Myocyte (in vitro differentiated cells): ENCODE measurements at regions not wholly inside any gene's neighbourhood (a gene's known extent, or its start where the extent isn't known, plus 50 kb on each side); places are given as distances from the start of the nearest gene placed in this dataset.

Experiments used
- DNase-seq: peaks from one replicate; pipeline ENCODE4 v3.0.0-alpha.2; 2012; ENCODE audit warnings: low read depth

DNA sequence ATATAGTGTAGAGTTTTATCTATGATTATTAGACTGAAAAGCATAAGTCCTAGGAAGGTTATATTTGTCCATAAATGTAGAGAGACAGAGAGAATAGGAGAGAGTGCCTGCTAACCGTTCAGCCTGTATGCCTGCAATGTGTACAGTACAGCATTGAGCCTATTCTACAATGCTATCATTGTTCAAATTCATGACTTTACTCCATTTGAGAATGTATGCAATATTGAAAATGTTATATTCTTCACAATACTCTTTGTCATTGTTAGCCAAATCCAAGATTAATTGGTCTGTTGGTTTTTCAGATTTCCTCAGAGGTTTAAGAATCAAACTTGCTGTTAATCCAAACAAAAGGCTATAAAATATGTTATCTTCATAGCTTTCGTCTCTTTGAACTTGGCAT, 585.2 kb upstream of the B3GALT2 start:
- no peak for DNase-seq

DNA sequence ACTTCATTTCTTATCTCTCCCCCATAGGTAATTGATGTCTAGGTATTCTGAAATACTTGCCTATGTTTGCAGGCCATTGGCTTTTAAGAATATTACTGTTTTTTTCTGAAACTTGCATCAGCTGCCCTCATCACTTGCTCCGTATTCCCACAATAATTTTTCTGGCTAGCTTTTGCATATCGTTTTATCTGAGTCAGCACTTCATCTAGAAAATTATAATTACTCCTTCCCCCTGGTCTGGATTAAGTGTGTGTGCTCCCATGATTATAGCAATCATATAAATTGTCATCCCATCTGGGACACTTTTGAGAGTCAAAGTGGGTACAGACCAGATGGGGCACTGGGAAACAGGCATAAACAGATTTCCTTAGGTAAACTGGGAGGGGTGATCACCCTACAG, 583.2 kb upstream of the B3GALT2 start:
- no peak for DNase-seq

DNA sequence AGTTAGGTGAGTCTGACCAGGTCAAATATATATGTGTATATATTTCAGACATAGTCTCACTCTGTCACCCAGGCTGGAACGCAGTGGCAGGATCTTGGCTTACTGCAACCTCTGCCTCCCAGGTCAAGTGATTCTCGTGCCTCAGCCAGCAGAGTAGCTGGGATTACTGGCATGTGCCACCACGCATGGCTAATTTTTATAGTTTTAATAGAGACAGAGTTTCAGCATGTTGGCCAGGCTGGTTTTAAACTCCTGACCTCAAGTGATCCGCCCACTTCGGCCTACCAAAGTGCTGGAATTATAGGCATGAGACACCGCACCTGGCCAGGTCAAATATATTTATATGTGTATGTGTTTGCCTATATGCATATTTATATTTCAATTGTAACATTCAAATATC, 581.5 kb upstream of the B3GALT2 start:
- no peak for DNase-seq

DNA sequence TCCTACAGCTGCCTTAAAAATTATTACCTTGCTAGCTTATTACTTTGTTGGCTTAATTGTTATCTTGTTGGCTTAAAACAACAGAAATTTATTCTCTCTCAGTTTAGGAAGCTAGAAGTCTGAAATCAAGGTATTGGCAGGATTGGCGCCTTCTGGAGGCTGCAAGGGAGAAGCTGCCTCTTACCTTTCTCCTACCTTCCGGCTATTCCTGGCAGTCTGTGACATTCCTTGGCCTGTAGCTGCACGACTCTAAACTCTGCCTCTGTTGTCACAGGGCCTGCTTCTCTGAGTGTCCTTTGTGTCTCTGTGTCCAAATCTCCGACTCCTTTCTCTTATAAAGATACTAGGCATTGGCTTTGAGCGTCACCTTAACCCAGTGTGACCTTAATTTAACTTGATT, 579.9 kb upstream of the B3GALT2 start:
- no peak for DNase-seq

DNA sequence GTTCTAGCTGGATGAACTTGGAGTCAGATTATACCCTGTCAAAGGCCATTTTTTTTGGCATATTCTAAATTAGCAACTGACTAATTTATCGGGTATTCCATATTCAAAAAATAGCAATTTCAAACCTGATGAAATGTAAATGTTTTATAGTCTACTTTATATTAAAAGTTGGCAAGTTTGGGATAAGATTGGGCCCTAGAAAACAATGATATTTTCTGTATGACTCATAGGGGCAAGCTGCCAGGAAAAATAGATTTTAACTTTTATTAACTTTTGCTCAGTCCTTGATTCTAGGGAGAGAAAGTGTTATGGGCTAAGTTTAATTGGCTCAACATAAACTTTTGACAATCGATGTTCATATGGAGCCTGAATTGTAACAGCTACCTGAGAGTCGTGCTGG, 576.9 kb upstream of the B3GALT2 start:
- DNase-seq, result peak; percentile 32

DNA sequence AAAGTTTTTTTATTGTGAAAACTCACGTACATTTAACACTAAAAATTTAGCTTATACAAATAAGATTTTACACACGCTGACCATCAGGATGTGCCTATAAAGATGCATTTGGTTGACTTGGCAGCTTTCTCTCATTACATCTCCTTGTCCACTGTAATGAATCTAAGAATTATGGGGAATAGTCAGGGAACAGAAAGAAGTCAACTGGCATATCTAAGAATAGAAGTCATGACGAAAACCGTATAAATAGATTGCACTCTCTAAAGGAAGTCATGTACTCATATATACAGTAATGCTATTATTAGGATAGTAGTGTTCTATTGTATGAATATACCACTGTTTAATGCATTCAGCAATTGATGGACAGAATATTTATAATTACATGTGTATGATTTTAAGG, 575.8 kb upstream of the B3GALT2 start:
- DNase-seq, result peak; percentile 24

DNA sequence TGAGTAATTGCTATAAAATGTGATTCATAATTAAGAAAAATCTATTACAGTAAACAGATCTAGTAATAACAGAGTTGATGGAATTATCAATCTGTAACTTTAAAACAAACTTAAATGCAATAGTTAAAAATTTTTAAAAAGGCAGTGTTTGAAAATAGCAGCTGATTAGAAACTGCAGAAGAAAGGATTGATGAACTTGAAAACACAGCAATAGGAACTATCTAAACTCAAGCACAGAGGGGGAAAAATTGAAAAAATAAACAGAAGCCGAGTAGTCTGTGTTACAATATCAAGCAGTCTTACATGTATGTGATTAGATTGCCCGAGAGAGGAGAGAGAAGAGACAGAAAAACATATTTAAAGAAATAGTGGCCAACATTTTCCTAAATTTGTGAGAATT, 569.0 kb upstream of the B3GALT2 start:
- no peak for DNase-seq

DNA sequence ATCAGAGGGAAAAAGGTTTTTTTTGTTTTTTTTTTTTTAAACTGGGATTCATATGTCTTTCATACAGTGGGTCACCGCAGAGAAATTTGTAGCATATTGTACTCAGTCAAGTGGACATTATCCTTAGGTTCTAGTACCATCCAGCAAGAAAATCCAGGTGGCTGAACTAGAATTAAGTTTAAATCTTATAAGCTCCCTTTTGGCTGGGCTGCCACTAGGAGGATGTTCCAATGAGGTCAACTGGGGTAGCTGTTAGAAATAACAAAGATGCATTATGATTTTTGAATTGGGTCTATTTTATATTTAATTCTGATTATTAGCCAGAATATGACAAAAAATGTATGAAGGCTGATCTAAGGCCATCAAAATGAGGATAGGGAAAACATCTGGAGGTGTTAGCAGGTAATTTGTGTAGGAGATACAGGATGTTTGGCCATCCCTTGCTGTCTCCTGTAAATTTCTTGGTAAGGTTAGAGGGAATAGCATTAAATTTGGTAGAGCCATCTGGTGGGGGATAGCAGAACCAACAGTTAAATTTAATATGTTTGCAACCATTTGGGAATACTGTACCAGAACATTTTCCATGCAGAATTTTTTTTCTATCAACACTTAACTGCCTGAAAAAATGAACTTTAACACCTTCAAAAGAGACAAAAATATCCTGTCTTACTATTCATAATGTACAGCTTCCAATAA, 568.5 kb upstream of the B3GALT2 start:
- no peak for DNase-seq

DNA sequence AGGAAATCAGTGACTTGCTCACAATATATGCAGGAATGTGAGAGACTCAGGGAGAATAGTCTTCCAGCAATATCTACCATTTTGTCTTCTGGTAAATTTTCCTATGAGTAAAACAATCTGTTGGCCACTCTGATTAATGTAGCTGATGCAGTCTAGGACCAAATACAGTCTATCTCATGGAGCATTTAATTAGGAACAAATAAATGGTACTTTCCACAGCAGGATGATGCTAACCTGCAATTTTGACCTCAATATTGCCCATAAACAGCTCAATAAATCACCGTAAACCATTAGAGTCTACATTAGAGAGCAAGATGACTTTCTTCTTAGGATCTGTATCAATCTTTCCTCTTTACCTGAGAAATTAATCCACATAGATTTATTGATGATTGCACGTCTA, 567.7 kb upstream of the B3GALT2 start:
- DNase-seq, result no peak

DNA sequence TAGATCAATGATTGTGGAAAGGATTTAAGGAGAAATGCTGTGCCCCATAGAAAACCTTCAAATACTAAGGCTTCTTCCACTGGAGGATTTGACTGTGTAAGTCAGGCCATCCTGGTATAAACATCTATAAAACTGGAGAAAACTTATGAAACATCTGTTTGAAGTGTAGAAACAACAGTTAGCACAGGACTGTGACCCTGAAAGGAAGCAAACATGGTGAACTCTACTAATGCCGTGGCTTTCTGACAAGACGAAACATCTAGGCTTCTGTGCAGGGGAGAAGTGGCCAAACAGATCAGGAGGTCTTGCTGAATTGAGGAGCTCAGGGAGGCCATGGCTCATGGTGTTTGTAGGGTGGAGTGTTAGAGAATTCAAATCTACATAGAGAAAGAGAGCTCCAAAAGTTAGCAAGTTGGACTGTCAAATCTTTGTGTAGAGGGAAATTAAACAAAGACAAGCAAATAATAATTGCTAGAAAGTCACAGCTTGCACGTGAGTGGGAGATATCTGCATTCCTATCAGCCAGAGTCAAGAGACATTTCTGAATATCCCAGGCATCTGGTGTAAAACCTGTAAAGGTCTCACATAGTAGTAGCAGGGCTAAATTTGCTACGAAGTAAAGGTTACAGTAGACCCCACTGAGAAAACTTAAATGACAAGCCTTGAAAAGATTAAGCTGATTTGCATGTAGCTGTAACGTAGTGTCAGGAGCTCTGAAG, 566.8 kb upstream of the B3GALT2 start:
- DNase-seq, result no peak

DNA sequence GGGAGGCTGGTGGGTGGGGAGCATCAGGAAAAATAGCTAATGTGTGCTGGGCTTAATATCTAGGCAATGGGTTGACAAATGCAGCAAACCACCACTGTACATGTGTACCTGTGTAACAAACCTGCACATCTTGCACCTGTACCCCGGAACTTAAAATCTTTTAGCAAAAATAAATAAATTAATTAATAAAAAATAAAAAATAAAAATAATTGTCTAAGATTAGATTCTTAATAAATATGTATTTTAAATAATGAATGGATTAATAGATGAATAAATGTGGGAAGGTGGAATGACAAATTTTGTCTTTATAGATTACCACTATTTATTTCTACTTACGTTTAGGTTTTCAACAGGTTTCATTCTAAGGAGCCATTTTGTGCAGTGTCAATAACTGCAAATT, 563.5 kb upstream of the B3GALT2 start:
- no peak for DNase-seq

DNA sequence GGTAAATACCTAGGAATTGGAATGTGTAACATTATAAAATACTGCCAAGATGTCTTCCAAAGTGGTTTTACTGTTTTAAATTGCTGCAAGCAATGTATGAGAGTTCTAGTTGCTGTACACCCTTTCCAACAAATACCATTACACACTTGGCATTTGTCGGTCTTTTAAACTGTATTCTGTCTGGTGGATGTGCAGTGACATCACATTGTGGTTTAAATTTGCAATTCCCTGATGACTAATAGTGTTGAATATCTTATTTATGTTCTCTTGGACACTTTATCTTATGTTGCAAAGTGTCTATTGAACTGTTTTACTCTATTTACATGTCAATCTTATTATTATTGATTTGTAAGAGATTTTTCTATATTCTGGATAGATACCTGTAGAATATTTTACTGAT, 561.2 kb upstream of the B3GALT2 start:
- DNase-seq, result no peak

DNA sequence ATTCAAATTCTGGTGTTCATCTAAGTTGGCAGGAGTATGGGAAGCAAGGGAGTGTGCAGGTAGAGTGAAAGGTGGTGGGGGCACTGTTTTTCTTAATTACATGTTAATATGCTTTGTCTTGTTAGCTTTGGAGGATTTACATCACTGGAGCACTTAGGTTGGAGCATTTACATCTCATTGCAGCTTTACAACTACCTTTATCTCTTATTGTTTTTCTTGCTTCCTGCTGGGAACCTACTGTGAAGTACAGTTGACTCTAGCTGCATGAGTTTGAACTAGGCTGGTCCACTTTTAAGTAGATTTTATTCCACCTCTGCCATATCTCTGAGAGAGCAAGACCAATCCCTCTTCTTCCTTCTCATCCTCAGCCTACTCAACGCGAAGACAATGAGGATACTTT, 554.8 kb upstream of the B3GALT2 start:
- no peak for DNase-seq

DNA sequence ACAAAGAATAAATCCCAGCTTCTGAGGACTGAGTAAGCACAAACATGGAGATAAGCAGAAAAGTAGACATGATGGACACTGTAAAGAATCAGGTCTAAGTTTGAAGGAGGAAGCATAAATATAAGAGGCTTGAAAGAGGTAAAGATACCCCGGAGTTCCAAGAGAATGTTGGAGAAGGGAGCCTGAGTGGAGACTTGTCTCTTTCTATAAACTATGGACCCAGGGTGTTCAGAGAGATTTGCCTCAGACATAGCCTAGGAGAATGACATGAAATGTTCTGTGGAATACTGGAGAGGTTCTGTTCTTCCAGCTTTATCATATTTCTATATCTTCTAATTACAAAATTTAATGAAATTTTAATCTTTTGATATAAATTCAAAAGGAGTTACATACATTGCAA, 554.3 kb upstream of the B3GALT2 start:
- DNase-seq, result no peak

DNA sequence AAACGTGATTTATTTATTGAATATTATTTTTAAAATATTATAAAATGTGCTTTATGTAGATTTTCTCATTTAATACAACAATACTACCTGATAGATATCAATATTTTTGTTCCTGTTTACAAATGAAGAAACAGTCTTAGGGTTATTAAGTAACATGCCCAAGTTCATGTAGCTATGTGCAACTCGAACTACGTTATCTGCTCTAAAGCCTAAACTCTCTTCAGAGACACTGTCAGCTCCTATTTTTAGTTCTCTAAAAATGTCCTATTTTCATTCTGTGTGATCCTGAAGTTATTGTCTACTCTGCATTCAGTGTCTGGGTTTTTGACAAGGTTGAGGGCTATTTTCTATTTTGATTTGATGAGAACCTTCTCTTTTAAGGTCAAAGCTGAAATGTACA, 550.1 kb upstream of the B3GALT2 start:
- DNase-seq, result no peak

DNA sequence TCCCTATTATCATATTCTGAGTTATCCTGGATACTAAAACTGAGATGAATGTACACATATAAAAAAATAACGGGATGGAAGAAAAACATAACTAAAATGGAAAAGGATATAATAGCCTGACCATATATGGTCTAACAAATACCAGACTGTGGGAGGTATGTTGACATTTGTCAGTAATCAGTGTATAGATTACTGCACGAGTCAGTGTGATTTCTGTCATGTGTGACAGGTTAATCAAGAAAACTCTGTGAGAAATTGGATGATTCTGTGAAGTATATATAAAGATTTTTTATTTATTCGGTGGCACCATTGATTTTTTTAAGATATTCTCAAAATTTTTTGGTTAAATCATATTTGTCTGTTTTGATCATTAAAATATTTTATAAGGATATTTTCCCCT, 547.3 kb upstream of the B3GALT2 start:
- no peak for DNase-seq

DNA sequence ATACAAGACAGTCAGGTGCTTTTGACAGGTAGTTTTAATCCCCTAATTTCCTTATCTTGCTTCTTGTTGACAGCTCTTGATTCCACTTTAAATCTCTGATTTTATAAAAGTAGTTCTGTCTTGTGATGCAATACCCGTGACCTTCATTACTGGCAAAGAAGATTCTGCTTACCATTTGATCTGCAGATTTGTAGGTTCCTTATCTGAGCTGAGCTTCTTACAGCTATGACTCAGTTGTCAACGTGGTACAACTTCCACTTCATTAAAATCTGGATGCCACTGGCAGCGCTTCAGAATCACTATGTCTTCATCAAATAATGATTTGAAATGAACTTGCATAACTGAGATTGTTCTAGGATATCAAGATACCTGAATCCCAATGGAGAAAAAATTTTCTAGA, 543.6 kb upstream of the B3GALT2 start:
- no peak for DNase-seq

DNA sequence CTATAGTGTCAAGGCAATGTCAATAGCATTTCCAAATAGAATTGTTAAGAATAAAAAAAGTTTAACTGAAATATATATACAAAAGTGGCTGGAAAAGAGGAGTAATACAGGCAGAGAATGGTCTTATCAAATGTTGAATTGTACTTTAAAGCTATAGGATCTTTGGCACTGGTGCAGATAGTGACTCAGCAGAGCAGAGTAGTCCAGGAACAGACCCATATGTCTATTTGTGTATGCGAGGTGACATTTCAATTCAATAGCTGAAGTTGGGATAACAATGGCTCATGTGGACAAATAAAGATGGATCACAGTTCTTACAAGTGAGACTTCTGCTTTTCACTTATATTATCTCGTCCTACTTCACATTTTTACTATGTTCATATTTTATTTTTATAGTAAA, 543.0 kb upstream of the B3GALT2 start:
- DNase-seq, result no peak

DNA sequence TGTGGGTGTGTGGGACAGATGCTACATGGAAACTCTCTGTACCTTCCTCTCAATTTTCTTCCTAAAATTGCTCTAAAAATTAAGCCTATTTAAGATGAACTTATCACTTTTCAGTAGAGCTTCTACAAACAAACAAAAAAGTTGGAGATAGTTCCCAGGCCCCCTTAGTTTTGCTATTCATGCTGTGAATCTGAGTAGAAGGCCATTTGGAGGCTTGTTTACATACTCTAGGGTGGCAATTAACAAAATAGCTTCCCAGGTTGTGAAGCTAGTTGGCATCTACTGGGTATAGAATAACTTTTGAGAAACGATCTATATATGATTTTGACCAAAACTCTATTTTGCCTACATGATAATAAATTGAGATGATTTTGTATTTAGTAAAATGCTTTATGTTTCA, 541.4 kb upstream of the B3GALT2 start:
- DNase-seq, result no peak

DNA sequence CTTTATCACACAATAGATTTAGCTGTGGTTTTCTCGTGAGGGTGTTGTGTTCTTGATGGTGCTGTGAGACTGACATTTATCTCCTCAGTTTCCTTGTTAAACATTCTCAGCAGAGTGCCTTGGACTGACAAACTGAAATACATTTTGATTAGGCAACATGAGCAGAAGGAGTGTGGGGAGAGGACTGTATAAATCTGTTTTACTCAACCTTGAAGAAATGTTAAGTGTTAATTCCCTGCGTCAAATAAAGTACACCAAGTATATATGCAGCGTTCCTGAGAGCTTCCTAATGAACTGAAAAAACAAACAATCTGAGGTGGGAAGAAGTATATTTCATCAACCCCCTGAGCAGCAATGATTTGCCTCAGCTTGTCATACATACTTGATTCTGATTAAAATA, 540.3 kb upstream of the B3GALT2 start:
- DNase-seq, result no peak

DNA sequence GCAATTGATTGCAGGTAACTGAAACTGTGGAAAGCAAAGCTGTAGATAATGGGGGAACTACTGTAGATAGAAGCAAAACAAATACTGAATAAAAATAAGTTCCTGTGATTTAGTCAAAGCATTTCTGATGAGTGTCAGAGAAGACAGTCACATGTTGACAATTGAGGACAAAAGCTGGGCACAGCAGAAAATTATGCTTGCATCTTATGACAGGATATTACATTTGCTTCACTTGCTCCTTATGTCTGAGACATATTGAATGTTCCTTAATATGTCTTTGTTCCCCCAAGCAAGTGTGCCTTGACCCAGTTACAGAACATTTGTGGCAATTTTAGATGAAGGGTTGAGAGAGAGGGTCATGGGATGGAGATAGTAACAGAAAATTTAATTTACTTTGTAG, 526.0 kb upstream of the B3GALT2 start:
- no peak for DNase-seq

DNA sequence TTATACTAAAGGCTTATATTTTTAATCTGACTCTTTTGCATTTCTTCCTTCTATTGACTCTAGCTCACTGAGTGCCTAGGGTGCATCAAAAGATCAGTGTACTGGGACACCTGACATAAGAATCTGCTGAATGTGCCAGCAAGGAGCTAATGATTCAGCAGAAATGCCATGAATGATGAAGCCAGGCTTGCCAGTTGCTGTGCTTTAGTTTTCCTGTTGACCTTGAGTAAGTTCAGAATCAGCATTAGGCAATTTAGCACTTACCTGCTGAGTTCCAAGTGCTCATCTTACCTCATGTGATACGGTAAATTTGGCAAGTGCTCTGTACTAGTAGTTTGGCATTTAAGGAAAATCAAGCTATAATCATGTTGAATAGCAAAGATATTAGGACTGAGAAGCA, 523.2 kb upstream of the B3GALT2 start:
- DNase-seq, result no peak

DNA sequence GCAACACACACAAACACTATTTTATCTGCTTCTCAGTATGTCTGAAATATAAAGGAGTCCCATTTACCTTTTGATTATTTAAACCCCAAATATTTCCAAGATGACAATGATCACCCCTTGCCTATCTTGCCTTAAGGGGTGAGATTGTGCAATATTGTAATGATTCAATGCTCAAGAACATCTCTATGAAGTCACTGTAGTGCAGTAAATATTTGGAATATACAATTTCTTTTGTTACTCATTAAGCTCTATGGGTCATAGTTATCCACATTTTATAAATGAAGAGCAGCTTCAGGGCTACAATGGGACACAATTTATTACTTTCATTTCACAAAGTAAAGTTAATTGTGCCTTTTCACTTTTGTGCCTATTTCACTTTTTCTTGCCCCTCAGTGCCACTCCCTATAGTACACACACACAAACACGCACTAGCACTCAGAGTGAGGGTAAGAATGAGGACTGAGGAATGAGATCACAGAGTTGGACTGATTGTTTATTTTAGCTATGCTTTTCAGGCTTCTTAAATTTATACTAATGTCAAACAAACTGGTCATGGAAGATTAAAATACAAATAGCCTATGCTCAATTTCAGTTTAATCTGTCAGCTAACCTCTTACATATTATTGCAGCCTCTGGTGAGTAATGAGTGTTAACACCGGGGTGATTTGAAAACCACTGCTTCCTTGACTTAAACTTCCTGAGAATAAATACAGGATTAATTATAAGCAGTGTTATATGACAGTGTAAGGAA, 521.0 kb upstream of the B3GALT2 start:
- no peak for DNase-seq
